Ishikawa (cell line): ENCODE measurements at regions not wholly inside any gene's neighbourhood (a gene's known extent, or its start where the extent isn't known, plus 50 kb on each side); places are given as distances from the start of the nearest gene placed in this dataset.

Source experiments
- CEBPB ChIP-seq: IDR thresholded peaks from 2 replicates; pipeline ENCODE4 v1.6.1; 2012
- EP300 ChIP-seq: IDR thresholded peaks from 2 replicates; pipeline ENCODE4 v1.6.1; 2012; ENCODE audit warnings: borderline replicate concordance
- FOXM1 ChIP-seq: IDR thresholded peaks from 2 replicates; pipeline ENCODE4 v1.6.1; 2012; ENCODE audit warnings: low read depth, borderline replicate concordance
- NFIC ChIP-seq: IDR thresholded peaks from 2 replicates; pipeline ENCODE4 v1.6.1; 2012
- RAD21 ChIP-seq: IDR thresholded peaks from 2 replicates; pipeline ENCODE4 v1.6.1; 2012; ENCODE audit warnings: low read depth
- TAF1 ChIP-seq: IDR thresholded peaks from 2 replicates; pipeline ENCODE4 v1.6.1; 2012; ENCODE audit warnings: low read depth, mild to moderate bottlenecking
- TEAD4 ChIP-seq: IDR thresholded peaks from 2 replicates; pipeline ENCODE4 v1.6.1; 2012
- TF ChIP-seq, protein P1 (sequence below): IDR thresholded peaks from 2 replicates; pipeline ENCODE4 v1.6.1; 2012; ENCODE audit warnings: low read depth, mild to moderate bottlenecking
- TF ChIP-seq, protein P2 (sequence below): IDR thresholded peaks from 2 replicates; pipeline ENCODE4 v1.6.1; 2012
- TF ChIP-seq, protein P3 (sequence below): IDR thresholded peaks from 2 replicates; pipeline ENCODE4 v1.6.1; 2012

DNA sequence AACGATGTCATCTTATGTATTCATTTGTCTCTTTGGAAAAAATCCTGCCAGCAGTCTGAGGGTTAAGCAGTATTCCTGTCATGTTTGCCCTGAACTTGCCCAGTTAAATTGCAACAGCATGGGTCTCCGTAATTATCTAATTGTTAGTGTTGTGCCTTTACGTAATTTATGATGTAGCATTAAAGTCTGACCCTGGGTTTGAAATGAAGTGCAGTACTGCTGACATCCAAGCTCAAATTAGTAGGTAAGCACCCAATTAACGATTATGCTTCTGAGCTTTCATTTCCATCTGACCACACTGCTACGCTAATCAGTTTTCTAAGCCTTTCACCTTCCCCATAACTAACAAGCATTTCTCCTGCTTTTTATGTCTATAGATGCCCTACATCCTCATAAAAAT lies 241.8 kb downstream of the ARRDC4 start:
- no peak for TF ChIP-seq RAD21
- TF ChIP-seq, protein P1, sequence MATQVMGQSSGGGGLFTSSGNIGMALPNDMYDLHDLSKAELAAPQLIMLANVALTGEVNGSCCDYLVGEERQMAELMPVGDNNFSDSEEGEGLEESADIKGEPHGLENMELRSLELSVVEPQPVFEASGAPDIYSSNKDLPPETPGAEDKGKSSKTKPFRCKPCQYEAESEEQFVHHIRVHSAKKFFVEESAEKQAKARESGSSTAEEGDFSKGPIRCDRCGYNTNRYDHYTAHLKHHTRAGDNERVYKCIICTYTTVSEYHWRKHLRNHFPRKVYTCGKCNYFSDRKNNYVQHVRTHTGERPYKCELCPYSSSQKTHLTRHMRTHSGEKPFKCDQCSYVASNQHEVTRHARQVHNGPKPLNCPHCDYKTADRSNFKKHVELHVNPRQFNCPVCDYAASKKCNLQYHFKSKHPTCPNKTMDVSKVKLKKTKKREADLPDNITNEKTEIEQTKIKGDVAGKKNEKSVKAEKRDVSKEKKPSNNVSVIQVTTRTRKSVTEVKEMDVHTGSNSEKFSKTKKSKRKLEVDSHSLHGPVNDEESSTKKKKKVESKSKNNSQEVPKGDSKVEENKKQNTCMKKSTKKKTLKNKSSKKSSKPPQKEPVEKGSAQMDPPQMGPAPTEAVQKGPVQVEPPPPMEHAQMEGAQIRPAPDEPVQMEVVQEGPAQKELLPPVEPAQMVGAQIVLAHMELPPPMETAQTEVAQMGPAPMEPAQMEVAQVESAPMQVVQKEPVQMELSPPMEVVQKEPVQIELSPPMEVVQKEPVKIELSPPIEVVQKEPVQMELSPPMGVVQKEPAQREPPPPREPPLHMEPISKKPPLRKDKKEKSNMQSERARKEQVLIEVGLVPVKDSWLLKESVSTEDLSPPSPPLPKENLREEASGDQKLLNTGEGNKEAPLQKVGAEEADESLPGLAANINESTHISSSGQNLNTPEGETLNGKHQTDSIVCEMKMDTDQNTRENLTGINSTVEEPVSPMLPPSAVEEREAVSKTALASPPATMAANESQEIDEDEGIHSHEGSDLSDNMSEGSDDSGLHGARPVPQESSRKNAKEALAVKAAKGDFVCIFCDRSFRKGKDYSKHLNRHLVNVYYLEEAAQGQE = no peak
- TF ChIP-seq, protein P2, sequence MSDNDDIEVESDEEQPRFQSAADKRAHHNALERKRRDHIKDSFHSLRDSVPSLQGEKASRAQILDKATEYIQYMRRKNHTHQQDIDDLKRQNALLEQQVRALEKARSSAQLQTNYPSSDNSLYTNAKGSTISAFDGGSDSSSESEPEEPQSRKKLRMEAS = no peak
- TF ChIP-seq EP300 = no peak
- TF ChIP-seq CEBPB = no peak
- TF ChIP-seq, protein P3, sequence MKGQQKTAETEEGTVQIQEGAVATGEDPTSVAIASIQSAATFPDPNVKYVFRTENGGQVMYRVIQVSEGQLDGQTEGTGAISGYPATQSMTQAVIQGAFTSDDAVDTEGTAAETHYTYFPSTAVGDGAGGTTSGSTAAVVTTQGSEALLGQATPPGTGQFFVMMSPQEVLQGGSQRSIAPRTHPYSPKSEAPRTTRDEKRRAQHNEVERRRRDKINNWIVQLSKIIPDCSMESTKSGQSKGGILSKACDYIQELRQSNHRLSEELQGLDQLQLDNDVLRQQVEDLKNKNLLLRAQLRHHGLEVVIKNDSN = no peak
- TF ChIP-seq TEAD4 = no peak
- TF ChIP-seq TAF1 = no peak
- no peak for TF ChIP-seq FOXM1
- no peak for TF ChIP-seq NFIC
